LNCaP clone FGC (cell line): ENCODE measurements at regions not wholly inside any gene's neighbourhood (a gene's known extent, or its start where the extent isn't known, plus 50 kb on each side); places are given as distances from the start of the nearest gene placed in this dataset.

Experiments
- DNase-seq: peaks from one replicate; pipeline ENCODE4 v3.0.0-alpha.2; 2011; ENCODE audit warnings: low read depth
- H3K4me3 ChIP-seq: 2 replicates; pipeline ENCODE4 v1.5.1; 2011; ENCODE audit warnings: mild to moderate bottlenecking, low read depth, low read length, control low read depth
- TF ChIP-seq, protein P1 (sequence below): IDR thresholded peaks from 2 replicates; pipeline ENCODE4 v1.5.1; 2012; ENCODE audit warnings: mild to moderate bottlenecking; ENCODE audit not compliant: control insufficient read depth, insufficient read depth; ENCODE audit errors: extremely low read depth

DNA sequence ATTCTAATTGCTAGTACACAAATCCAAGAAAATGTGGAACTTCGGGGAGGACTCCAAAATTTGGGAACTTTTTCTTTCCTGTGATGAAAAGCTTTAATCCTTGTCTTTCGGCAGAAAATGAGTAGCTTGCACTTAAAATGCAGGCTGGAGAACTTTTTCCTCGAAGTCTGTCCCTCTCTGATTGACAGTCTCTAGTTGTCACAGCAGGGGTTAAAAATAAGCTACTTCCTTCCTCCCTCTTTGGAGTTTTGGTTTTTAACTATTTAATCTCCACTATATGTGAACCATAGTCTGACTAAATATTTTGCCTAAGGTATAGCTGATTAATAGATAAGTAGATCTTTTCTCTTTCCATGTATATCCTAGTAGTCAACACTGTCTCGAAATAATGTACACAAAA, 66.8 kb upstream of the MBOAT1 start:
- DNase-seq = no peak
- TF ChIP-seq, protein P1, sequence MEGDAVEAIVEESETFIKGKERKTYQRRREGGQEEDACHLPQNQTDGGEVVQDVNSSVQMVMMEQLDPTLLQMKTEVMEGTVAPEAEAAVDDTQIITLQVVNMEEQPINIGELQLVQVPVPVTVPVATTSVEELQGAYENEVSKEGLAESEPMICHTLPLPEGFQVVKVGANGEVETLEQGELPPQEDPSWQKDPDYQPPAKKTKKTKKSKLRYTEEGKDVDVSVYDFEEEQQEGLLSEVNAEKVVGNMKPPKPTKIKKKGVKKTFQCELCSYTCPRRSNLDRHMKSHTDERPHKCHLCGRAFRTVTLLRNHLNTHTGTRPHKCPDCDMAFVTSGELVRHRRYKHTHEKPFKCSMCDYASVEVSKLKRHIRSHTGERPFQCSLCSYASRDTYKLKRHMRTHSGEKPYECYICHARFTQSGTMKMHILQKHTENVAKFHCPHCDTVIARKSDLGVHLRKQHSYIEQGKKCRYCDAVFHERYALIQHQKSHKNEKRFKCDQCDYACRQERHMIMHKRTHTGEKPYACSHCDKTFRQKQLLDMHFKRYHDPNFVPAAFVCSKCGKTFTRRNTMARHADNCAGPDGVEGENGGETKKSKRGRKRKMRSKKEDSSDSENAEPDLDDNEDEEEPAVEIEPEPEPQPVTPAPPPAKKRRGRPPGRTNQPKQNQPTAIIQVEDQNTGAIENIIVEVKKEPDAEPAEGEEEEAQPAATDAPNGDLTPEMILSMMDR = no peak
- H3K4me3 ChIP-seq = no peak overlapping the region

DNA sequence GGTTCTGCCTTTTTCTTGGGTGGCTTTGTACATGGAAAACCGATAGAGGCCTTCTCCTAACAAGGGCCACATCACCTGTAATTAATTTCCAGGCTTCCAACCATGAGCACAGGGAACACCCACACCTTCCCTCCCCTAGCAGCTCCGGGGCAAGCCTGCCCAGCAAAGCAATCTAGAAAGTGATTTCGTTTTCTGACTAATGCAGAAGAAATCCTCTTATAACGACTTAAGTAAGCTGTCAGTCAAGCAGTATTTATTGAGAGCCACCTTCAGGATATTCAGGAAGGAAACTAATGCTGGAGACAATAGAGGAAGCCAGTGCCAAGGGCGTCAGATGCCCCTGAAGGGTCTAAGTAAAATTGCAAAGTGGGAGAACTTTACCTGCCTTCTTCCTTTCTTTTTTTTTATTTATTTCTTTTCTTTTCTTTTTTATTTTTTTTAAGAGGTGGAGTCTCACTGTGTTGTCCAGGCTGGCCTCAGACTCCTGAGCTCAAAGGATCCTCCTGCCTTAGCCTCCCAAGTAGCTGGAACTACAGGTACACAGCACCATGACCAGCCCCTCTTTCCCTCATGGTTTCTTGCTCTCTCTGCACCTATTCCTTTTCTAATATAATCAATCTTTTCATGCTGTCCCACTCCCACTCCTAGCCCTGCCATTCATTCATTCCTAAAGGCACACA, 67.5 kb upstream of the MBOAT1 start:
- DNase-seq = no peak
- H3K4me3 ChIP-seq = no peak overlapping the region
- TF ChIP-seq, protein P1 = no peak

DNA sequence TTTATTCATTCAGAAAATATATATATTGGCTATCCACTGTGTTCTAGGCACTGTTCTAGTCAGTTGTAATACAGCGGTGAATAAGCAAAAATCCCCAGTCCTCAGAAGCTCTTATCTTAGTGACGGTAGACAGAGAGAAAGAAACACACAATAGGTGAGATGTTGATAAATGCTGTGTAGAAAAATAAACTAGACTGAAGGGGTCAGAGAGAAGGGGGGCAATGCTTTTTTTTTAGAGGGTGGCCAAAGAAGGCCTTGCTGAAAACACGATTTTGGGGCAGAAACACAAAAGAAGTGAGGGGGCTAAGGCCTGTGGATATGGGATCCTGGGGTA, 68.0 kb upstream of the MBOAT1 start:
- H3K4me3 ChIP-seq = no peak overlapping the region
- DNase-seq = no peak
- TF ChIP-seq, protein P1 = no peak

DNA sequence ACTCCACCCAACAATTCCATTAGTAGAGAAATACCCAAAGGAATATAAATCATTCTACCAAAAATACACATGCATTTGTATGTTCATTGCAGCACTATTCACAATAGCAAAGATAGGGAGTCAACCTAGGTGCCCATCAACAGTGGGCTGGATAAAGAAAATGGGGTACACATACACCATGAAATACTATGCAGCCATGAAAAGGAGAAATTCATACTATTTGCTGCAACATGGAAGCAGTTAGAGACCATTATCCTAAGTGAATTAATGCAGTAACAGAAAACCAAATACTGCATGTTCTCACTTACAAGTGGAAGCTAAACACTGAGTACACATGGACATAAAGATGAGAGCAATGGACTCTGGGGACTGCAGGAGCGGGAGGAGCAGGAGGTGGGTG, 72.4 kb upstream of the MBOAT1 start:
- H3K4me3 ChIP-seq = no peak overlapping the region
- no peak for DNase-seq
- TF ChIP-seq, protein P1 = no peak

DNA sequence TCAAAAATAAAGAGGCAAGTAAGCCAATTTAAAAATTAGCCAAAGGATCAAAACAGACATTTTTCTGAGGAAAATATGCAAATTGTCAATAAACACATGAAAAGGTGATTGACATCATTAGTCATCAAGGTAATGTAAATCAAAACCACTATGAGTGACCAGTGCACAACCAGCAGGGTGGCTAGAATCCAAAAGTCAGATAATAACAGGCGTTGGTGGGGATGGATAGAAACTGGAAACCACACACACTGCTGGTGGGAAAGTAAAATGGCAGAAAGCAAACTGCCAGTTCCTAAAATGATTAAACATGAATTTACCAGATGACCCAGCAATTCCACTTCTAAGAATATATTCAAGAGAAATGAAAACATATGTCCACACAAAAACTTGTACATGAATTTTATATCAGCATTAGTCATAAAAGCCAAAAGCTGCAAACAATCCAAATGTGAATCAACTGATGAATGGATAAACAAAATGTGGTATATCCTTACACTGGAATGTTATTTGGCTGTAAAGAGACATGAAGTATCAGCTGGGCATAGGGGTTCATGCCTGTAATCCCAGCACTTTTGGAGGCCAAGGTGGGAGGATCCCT, 74.8 kb upstream of the MBOAT1 start:
- DNase-seq = no peak
- TF ChIP-seq, protein P1 = no peak
- no peak overlapping the region for H3K4me3 ChIP-seq

DNA sequence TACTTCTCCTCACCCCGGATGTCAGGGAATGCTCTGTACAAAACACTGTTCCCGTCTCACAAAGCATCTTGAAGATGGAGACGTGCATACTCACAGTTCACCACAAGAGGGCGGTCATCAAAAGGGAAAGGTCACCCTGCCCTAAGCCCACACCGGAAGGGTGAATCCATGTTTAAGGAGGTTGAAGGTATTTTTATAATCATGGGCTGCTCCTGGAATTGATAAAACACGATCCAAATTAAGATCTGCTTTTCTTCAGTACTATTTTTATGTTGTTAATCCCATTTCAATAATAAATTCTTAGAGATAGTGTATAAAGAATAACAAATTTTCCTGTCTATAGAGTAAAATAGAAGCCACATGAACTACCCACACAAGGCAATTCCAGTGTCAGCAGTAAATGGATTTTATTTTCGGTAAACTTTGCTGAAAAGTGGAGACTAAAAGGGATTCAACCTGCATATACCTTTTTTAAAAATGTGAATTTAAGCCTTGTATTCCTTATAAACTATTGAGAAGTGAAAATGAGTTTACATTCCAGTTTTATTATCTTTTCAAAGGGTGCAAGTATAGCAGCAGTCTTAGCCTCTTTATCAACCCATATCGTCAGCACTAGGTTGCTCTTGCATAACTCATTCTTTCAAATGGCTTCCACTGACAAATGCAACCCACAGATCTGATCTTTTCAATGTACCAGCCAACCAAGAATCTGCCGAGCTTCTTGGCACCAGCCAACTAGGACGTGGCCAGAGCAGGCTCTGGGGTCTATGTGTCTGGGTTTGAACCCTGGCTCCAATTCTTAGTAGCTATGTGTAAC, 79.7 kb upstream of the MBOAT1 start:
- TF ChIP-seq, protein P1 = peak; percentile 90
- peak; percentile 61 for DNase-seq
- H3K4me3 ChIP-seq = no peak overlapping the region
